Testis (tissue), 2 donors: ENCODE measurements at regions not wholly inside any gene's neighbourhood (a gene's known extent, or its start where the extent isn't known, plus 50 kb on each side); places are given as distances from the start of the nearest gene placed in this dataset.

ENCODE experiments used
- DNase-seq: peaks from one replicate; pipeline ENCODE4 v3.0.0-alpha.2; 2019
- H3K27ac ChIP-seq, 2 donors: fragments of 200-600 bp; sonication (generic); one replicate each; pipeline ENCODE4 v1.5.1; 2019
- H3K27me3 ChIP-seq: fragments of 200-600 bp; sonication (generic); one replicate; pipeline ENCODE4 v1.5.1; 2019
- H3K36me3 ChIP-seq: fragments of 200-600 bp; sonication (generic); one replicate; pipeline ENCODE4 v1.5.1; 2017; ENCODE audit warnings: low read depth; ENCODE audit errors: missing control alignments
- H3K4me1 ChIP-seq: fragments of 200-600 bp; sonication (generic); one replicate; pipeline ENCODE4 v1.5.1; 2019
- H3K4me3 ChIP-seq, 2 donors: fragments of 200-600 bp; sonication (generic); one replicate each; pipeline ENCODE4 v1.5.1; 2017 to 2019
- H3K9me3 ChIP-seq: fragments of 200-600 bp; sonication (generic); one replicate; pipeline ENCODE4 v1.5.1; 2017
- POLR2A ChIP-seq: fragments of 450-650 bp; IDR thresholded peaks from one replicate; pipeline ENCODE4 v1.6.1; 2017; ENCODE audit warnings: antibody characterized with exemption, mild to moderate bottlenecking, moderate library complexity
- WGBS, 2 donors: methylation state at CpG; one replicate each; pipeline ENCODE4 v1.1.5; 2018; 5-methylcytosine and 5-hydroxymethylcytosine counted together
- intact Hi-C: fragments of 100-400 bp; cut with DNase I; formaldehyde crosslinking; loops from one replicate; pipeline ENCODE4 v1.15.1; 2023; ENCODE audit warnings: low total_unique reads
- TF ChIP-seq, protein P1 (sequence below), 3 experiments: fragments of 450-650 bp in 2 of 3; fragments of 200-600 bp in 1 of 3; sonication (generic) in 1 of 3; IDR thresholded peaks; one replicate each; pipeline ENCODE4 v1.5.1; 2016 to 2019; ENCODE audit warnings: antibody characterized with exemption in 3 of 3, mild to moderate bottlenecking in 2 of 3, moderate library complexity in 1 of 3

- Histone ChIP-seq H3K27ac (no peak overlapping the region), H3K4me1 (no peaks in the 10 kb centered on the region), H3K9me3 (no peaks in the 10 kb centered on the region), H3K4me3 (no peak overlapping the region), H3K27me3 (no peaks in the 10 kb centered on the region), H3K36me3 (no peaks in the 10 kb centered on the region)
- no peak for DNase-seq
- TF ChIP-seq POLR2A, result no peak
- TF ChIP-seq, protein P1, sequence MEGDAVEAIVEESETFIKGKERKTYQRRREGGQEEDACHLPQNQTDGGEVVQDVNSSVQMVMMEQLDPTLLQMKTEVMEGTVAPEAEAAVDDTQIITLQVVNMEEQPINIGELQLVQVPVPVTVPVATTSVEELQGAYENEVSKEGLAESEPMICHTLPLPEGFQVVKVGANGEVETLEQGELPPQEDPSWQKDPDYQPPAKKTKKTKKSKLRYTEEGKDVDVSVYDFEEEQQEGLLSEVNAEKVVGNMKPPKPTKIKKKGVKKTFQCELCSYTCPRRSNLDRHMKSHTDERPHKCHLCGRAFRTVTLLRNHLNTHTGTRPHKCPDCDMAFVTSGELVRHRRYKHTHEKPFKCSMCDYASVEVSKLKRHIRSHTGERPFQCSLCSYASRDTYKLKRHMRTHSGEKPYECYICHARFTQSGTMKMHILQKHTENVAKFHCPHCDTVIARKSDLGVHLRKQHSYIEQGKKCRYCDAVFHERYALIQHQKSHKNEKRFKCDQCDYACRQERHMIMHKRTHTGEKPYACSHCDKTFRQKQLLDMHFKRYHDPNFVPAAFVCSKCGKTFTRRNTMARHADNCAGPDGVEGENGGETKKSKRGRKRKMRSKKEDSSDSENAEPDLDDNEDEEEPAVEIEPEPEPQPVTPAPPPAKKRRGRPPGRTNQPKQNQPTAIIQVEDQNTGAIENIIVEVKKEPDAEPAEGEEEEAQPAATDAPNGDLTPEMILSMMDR (IDR thresholded peaks at IDR 0.05), result no peak
- 44 to 71% methylated on average over 1 of the region's 1 CpG for WGBS, 2 donors
- intact Hi-C loops, result no loop called here
These were observed 79.9 kb downstream of the CYB561 start for GRCh38 chr17:63366241-63366566.

- WGBS, 2 donors, result 93 to 96% methylated on average over 4 of the region's 4 CpGs
- Histone ChIP-seq H3K27me3 (no peaks in the 10 kb centered on the region), H3K36me3 (no peaks in the 10 kb centered on the region), H3K4me3 (no peak overlapping the region), H3K4me1 (no peaks in the 10 kb centered on the region), H3K27ac (no peak overlapping the region), H3K9me3 (no peaks in the 10 kb centered on the region)
- intact Hi-C loops, result no loop called here
- no peak for TF ChIP-seq POLR2A
- TF ChIP-seq, protein P1 (IDR thresholded peaks at IDR 0.05), result no peak
- no peak for DNase-seq
These were observed 76.9 kb downstream of the CYB561 start for GRCh38 chr17:63369233-63369632.

DNA sequence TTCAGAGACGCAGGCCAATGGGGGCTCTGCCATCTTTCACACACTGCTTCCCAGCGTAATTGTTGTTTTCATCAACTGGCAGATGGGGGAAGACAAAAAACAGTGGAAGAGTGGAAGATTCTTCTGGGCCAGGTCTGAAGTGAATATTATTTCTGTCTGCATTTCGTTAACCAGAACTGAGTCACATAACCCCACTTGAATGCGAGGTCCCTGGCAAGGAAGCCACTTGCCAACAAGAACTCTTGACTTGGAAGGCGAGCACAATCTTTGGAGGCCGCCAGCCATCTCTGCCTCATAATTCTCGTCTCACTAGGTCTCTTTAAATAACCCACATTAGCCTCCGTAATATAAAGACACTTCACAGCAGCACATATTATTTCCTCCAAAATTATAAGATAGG, 75.4 kb downstream of the CYB561 start:
- H3K27ac ChIP-seq, result no peak overlapping the region
- H3K4me1 ChIP-seq, result no peaks in the 10 kb centered on the region
- WGBS, 2 donors, result 94 to 96% methylated on average over 8 of the region's 8 CpGs
- TF ChIP-seq, protein P1 (IDR thresholded peaks at IDR 0.05), result no peak
- TF ChIP-seq POLR2A, result no peak
- H3K9me3 ChIP-seq, result no peaks in the 10 kb centered on the region
- no peak for DNase-seq
- no peaks in the 10 kb centered on the region for H3K27me3 ChIP-seq
- no peak overlapping the region for H3K4me3 ChIP-seq
- H3K36me3 ChIP-seq, result no peaks in the 10 kb centered on the region
- intact Hi-C loops, result no loop called here

GRCh38 chr17:63376949-63377348, 69.2 kb downstream of the CYB561 start:
- intact Hi-C loops, result no loop called here
- peaks cover 3% of the 10 kb centered on the region for H3K36me3 ChIP-seq
- no peak overlapping the region for H3K4me3 ChIP-seq
- no peak for DNase-seq
- no peak for TF ChIP-seq POLR2A
- TF ChIP-seq, protein P1 (IDR thresholded peaks at IDR 0.05), result no peak
- H3K27ac ChIP-seq, result no peak overlapping the region
- 91 to 97% methylated on average over 3 of the region's 3 CpGs for WGBS, 2 donors
- H3K27me3 ChIP-seq, result no peaks in the 10 kb centered on the region
- H3K9me3 ChIP-seq, result no peaks in the 10 kb centered on the region
- H3K4me1 ChIP-seq, result no peaks in the 10 kb centered on the region

GRCh38 chr17:63378411-63379375, 67.4 kb downstream of the CYB561 start:
- no peak overlapping the region for H3K4me3 ChIP-seq
- no peak for DNase-seq

More at GRCh38 chr17:63378411-63379375, 67.4 kb downstream of the CYB561 start:
- Histone ChIP-seq H3K9me3 (no peaks in the 10 kb centered on the region), H3K4me1 (no peaks in the 10 kb centered on the region), H3K36me3 (peaks cover 3% of the 10 kb centered on the region), H3K27ac (no peak overlapping the region), H3K27me3 (no peaks in the 10 kb centered on the region)
- intact Hi-C loops, result no loop called here
- TF ChIP-seq POLR2A, result no peak
- TF ChIP-seq, protein P1 (IDR thresholded peaks at IDR 0.05), result no peak
- 77 to 89% methylated on average over 3 of the region's 3 CpGs for WGBS, 2 donors
